Esophagus muscularis mucosa (tissue), 4 donors: ENCODE measurements at regions not wholly inside any gene's neighbourhood (a gene's known extent, or its start where the extent isn't known, plus 50 kb on each side); places are given as distances from the start of the nearest gene placed in this dataset.
"Not testable (repeated sequence)": the region's sequence is repeated elsewhere in the genome, so short reads cannot be mapped to it uniquely, and the experiment has no call there.

Experiments used
- DNase-seq: peaks from one replicate; pipeline ENCODE4 v3.0.0-alpha.2; 2017; ENCODE audit errors: extremely low spot score
- H3K27ac ChIP-seq, 4 donors: fragments of 200-600 bp; sonication (generic); replicated peaks in 1 of 4; 1 replicate in 3 of 4; 2 replicates in 1 of 4; pipeline ENCODE4 v1.5.1; 2016 to 2019; ENCODE audit warnings: mild to moderate bottlenecking in 1 of 4
- H3K27me3 ChIP-seq, 4 donors: fragments of 200-600 bp; sonication (generic); one replicate each; pipeline versions ENCODE4 v1.5.1 to v1.6.0; 2016 to 2019
- H3K36me3 ChIP-seq, 4 donors: fragments of 200-600 bp; sonication (generic); one replicate each; pipeline ENCODE4 v1.5.1; 2016 to 2019
- H3K4me1 ChIP-seq, 4 donors: fragments of 200-600 bp; sonication (generic); one replicate each; pipeline ENCODE4 v1.5.1; 2016 to 2019
- H3K4me3 ChIP-seq, 4 donors: fragments of 200-600 bp; sonication (generic); 1 replicate in 2 of 4; 2 replicates in 2 of 4; pipeline ENCODE4 v1.5.1; 2016 to 2019; ENCODE audit warnings: mild to moderate bottlenecking in 4 of 4, moderate library complexity in 1 of 4
- H3K9me3 ChIP-seq, 4 donors: fragments of 200-600 bp; sonication (generic); 1 replicate in 3 of 4; 2 replicates in 1 of 4; pipeline ENCODE4 v1.5.1; 2016 to 2019
- EP300 ChIP-seq: sonication (generic); formaldehyde crosslinking; IDR thresholded peaks from one replicate; pipeline ENCODE4 v1.6.1; 2017; ENCODE audit warnings: antibody characterized with exemption
- POLR2A ChIP-seq: fragments of 450-650 bp; IDR thresholded peaks from one replicate; pipeline ENCODE4 v1.6.1; 2017; ENCODE audit warnings: antibody characterized with exemption, moderate library complexity, mild to moderate bottlenecking, low read depth
- POLR2AphosphoS5 ChIP-seq, 2 donors: sonication (generic); formaldehyde crosslinking; IDR thresholded peaks; one replicate each; pipeline ENCODE4 v1.6.1; 2017; ENCODE audit warnings: antibody characterized with exemption in 2 of 2
- WGBS: methylation state at CpG from one replicate; pipeline ENCODE4 v1.1.5; 2018; 5-methylcytosine and 5-hydroxymethylcytosine counted together
- intact Hi-C: fragments of 100-400 bp; cut with DNase I; formaldehyde crosslinking; loops from one replicate; pipeline ENCODE4 v1.15.1; 2023
- TF ChIP-seq, protein P1 (sequence below), 3 experiments: fragments of 200-600 bp in 2 of 3; fragments of 450-650 bp in 1 of 3; sonication (generic) in 2 of 3; IDR thresholded peaks; one replicate each; pipeline ENCODE4 v1.5.1; 2017 to 2019; ENCODE audit warnings: antibody characterized with exemption in 3 of 3, mild to moderate bottlenecking in 2 of 3, moderate library complexity in 1 of 3

DNA sequence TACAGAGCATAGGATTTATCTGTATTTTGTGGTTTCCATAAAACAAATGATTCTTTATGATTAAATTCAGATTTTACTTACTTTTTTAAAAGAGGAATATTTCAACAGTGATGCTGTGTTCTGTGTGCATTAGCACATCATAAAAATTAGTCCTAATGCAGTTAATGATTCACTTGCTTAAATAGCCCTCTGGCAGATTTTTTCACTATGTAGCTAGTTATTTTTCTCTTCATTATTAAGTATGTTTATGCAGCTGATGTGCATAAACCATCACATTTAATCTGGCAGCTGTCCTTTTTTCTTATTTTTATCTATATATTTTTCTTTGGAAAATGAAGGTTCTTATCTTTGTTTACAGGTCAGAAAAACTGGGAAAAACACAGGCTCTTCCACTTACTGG is 127.2 kb downstream of the ZNF486 start:
- no peak for DNase-seq
- Histone ChIP-seq H3K27ac (no peak overlapping the region), H3K36me3 (no peaks in the 10 kb centered on the region), H3K4me1 (no peaks in the 10 kb centered on the region), H3K9me3 (no peaks in the 10 kb centered on the region), H3K4me3 (no peak overlapping the region), H3K27me3 (no peaks in the 10 kb centered on the region)
- TF ChIP-seq POLR2AphosphoS5 (IDR thresholded peaks at IDR 0.05) (no peak), EP300 (no peak), POLR2A (no peak)
- TF ChIP-seq, protein P1, sequence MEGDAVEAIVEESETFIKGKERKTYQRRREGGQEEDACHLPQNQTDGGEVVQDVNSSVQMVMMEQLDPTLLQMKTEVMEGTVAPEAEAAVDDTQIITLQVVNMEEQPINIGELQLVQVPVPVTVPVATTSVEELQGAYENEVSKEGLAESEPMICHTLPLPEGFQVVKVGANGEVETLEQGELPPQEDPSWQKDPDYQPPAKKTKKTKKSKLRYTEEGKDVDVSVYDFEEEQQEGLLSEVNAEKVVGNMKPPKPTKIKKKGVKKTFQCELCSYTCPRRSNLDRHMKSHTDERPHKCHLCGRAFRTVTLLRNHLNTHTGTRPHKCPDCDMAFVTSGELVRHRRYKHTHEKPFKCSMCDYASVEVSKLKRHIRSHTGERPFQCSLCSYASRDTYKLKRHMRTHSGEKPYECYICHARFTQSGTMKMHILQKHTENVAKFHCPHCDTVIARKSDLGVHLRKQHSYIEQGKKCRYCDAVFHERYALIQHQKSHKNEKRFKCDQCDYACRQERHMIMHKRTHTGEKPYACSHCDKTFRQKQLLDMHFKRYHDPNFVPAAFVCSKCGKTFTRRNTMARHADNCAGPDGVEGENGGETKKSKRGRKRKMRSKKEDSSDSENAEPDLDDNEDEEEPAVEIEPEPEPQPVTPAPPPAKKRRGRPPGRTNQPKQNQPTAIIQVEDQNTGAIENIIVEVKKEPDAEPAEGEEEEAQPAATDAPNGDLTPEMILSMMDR (IDR thresholded peaks at IDR 0.05) = no peak
- intact Hi-C loops = no loop called here

GRCh38 chr19:20292520-20292919 is 125.5 kb downstream of the ZNF486 start:
- H3K4me3 ChIP-seq, H3K36me3 ChIP-seq, H3K9me3 ChIP-seq, H3K27ac ChIP-seq, H3K4me1 ChIP-seq, intact Hi-C loops, H3K27me3 ChIP-seq, DNase-seq: not testable (repeated sequence)
- WGBS = 71% methylated on average over 1 of the region's 1 CpG

DNA sequence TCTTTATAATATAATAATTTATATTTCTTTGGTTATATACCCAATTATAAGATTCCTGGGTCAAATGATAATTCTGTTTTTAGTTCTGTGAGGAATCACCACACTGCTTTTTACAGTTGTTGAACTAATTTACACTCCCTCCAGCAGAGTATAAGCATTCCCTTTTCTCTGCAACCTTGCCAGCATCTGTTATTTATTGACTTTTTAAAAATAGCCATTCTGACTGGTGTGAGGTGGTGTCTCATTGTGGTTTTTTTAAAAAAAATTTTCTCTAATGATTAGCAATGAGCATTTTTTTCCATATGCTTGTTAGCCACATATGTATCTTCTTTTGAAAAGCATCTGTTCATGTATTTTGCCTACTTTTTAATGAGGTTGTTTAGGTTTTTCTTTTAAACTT is 122.2 kb downstream of the ZNF486 start:
- Histone ChIP-seq H3K4me3 (no peak overlapping the region), H3K36me3 (no peaks in the 10 kb centered on the region), H3K27me3 (no peaks in the 10 kb centered on the region), H3K4me1 (no peaks in the 10 kb centered on the region), H3K27ac (no peak overlapping the region), H3K9me3 (no peaks in the 10 kb centered on the region)
- no peak for DNase-seq
- intact Hi-C loops = no loop called here
- no peak for TF ChIP-seq POLR2AphosphoS5 (IDR thresholded peaks at IDR 0.05)
- TF ChIP-seq POLR2A = no peak
- no peak for TF ChIP-seq EP300
- TF ChIP-seq, protein P1 (IDR thresholded peaks at IDR 0.05) = no peak

DNA sequence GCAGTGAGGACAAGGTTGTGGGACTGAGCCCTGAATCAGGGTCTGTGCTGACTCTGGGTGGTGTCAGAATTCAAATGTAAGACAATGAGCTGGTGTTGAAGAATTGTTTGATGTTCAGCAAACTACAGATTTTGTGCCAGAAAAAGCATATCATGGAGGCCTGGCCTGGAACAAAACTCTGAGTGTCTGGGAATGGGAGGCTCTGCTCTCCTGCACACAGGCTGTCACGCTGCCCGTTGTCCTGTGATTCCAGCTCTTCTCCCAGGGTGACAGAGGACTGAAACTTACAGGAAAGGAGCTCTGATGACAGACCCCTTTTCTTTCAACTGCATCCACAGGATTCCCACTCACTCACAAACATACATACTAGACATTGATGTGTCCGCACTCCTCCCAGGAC is 120.1 kb downstream of the ZNF486 start:
- WGBS = 81% methylated on average over 3 of the region's 3 CpGs
- DNase-seq = no peak
- intact Hi-C loops = no loop called here

GRCh38 chr19:20285876-20286275 is 118.9 kb downstream of the ZNF486 start:
- H3K36me3 ChIP-seq, H3K9me3 ChIP-seq, DNase-seq, H3K27ac ChIP-seq, H3K4me1 ChIP-seq, intact Hi-C loops, H3K27me3 ChIP-seq, H3K4me3 ChIP-seq: not testable (repeated sequence)
- 87% methylated on average over 4 of the region's 4 CpGs for WGBS

More for the DNA sequence above, 120.1 kb downstream of the ZNF486 start:
- Histone ChIP-seq H3K27me3 (no peaks in the 10 kb centered on the region), H3K4me1 (no peaks in the 10 kb centered on the region), H3K36me3 (no peaks in the 10 kb centered on the region), H3K27ac (no peak overlapping the region), H3K4me3 (no peak overlapping the region), H3K9me3 (no peaks in the 10 kb centered on the region)
- no peak for TF ChIP-seq EP300
- TF ChIP-seq POLR2AphosphoS5 (IDR thresholded peaks at IDR 0.05) = no peak
- TF ChIP-seq, protein P1 (IDR thresholded peaks at IDR 0.05) = no peak
- TF ChIP-seq POLR2A = no peak

GRCh38 chr19:20279516-20279915 is 112.5 kb downstream of the ZNF486 start:
- Histone ChIP-seq H3K27me3 (no peaks in the 10 kb centered on the region), H3K36me3 (no peaks in the 10 kb centered on the region), H3K4me1 (peaks cover 0 to 7% (median 0%) of the 10 kb centered on the region in 4 donors), H3K4me3 (no peak overlapping the region), H3K9me3 (no peaks in the 10 kb centered on the region), H3K27ac (no peak overlapping the region)
- DNase-seq = no peak
- intact Hi-C loops = loop anchor here (10.0 kb wide), 1 partner anchor 285 kb away; no protein-coding TSS in a partner anchor
- 78% methylated on average over 4 of the region's 4 CpGs for WGBS
- TF ChIP-seq POLR2AphosphoS5 (IDR thresholded peaks at IDR 0.05) (no peak), EP300 (no peak), POLR2A (no peak)
- TF ChIP-seq, protein P1 (IDR thresholded peaks at IDR 0.05) = no peak
